ENCODE measurements at regions not wholly inside any gene's neighbourhood (a gene's known extent, or its start where the extent isn't known, plus 50 kb on each side); places are given as distances from the start of the nearest gene placed in this dataset.

- no peaks in the 10 kb centered on the region for H3K36me3 ChIP-seq
- H3K27me3 ChIP-seq (ENCODE audit: insufficient read depth, low read depth, severe bottlenecking): peaks cover 78% of the 10 kb centered on the region
- no peak overlapping the region for H3K27ac ChIP-seq
- H3K4me3 ChIP-seq (ENCODE audit: low read depth, low read length): no peak overlapping the region
- TF ChIP-seq CTCF (IDR thresholded peaks at IDR 0.05; ENCODE audit: low read depth, low read length): no peak
- no peaks in the 10 kb centered on the region for H3K9me3 ChIP-seq (ENCODE audit: severe bottlenecking)
- DNase-seq: no peak
Observed at GRCh38 chr20:40860487-40860902, 168.1 kb upstream of the TOP1 start.

GRCh38 chr20:40861427-40862008 lies 167.1 kb upstream of the TOP1 start:
- Histone ChIP-seq H3K4me3 (ENCODE audit: low read depth, low read length) (no peak overlapping the region), H3K36me3 (no peaks in the 10 kb centered on the region), H3K27ac (no peak overlapping the region), H3K9me3 (ENCODE audit: severe bottlenecking) (no peaks in the 10 kb centered on the region), H3K27me3 (ENCODE audit: insufficient read depth, low read depth, severe bottlenecking) (peaks cover 69% of the 10 kb centered on the region)
- no peak for DNase-seq
- no peak for TF ChIP-seq CTCF (IDR thresholded peaks at IDR 0.05; ENCODE audit: low read depth, low read length)

- DNase-seq: no peak
- Histone ChIP-seq H3K9me3 (ENCODE audit: severe bottlenecking) (no peaks in the 10 kb centered on the region), H3K36me3 (no peaks in the 10 kb centered on the region), H3K4me3 (ENCODE audit: low read depth, low read length) (no peak overlapping the region), H3K27me3 (ENCODE audit: insufficient read depth, low read depth, severe bottlenecking) (peaks cover 63% of the 10 kb centered on the region), H3K27ac (no peak overlapping the region)
- no peak for TF ChIP-seq CTCF (IDR thresholded peaks at IDR 0.05; ENCODE audit: low read depth, low read length)
Observed at GRCh38 chr20:40863355-40863919, 165.2 kb upstream of the TOP1 start.

GRCh38 chr20:40864470-40864869 lies 164.2 kb upstream of the TOP1 start:
- no peak for TF ChIP-seq CTCF (IDR thresholded peaks at IDR 0.05; ENCODE audit: low read depth, low read length)

GRCh38 chr20:40865095-40865494 lies 163.5 kb upstream of the TOP1 start:
- H3K27me3 ChIP-seq (ENCODE audit: insufficient read depth, low read depth, severe bottlenecking): peaks cover 55% of the 10 kb centered on the region
- H3K4me3 ChIP-seq (ENCODE audit: low read depth, low read length): no peak overlapping the region
- H3K36me3 ChIP-seq: no peaks in the 10 kb centered on the region
- TF ChIP-seq CTCF (IDR thresholded peaks at IDR 0.05; ENCODE audit: low read depth, low read length): no peak
- DNase-seq: no peak
- H3K27ac ChIP-seq: no peak overlapping the region
- no peaks in the 10 kb centered on the region for H3K9me3 ChIP-seq (ENCODE audit: severe bottlenecking)

More at GRCh38 chr20:40864470-40864869, 164.2 kb upstream of the TOP1 start:
- Histone ChIP-seq H3K4me3 (ENCODE audit: low read depth, low read length) (no peak overlapping the region), H3K27me3 (ENCODE audit: insufficient read depth, low read depth, severe bottlenecking) (peaks cover 61% of the 10 kb centered on the region), H3K9me3 (ENCODE audit: severe bottlenecking) (no peaks in the 10 kb centered on the region), H3K36me3 (no peaks in the 10 kb centered on the region), H3K27ac (no peak overlapping the region)
- DNase-seq: no peak

- no peak for DNase-seq
- H3K27me3 ChIP-seq (ENCODE audit: insufficient read depth, low read depth, severe bottlenecking): peaks cover 52% of the 10 kb centered on the region
- no peaks in the 10 kb centered on the region for H3K36me3 ChIP-seq
- H3K27ac ChIP-seq: no peak overlapping the region
- H3K9me3 ChIP-seq (ENCODE audit: severe bottlenecking): no peaks in the 10 kb centered on the region
- no peak for TF ChIP-seq CTCF (IDR thresholded peaks at IDR 0.05; ENCODE audit: low read depth, low read length)
- no peak overlapping the region for H3K4me3 ChIP-seq (ENCODE audit: low read depth, low read length)
Observed at GRCh38 chr20:40866056-40866455, 162.6 kb upstream of the TOP1 start.

Data from WERI-Rb-1 (cell line).